ENCODE measurements at regions not wholly inside any gene's neighbourhood (a gene's known extent, or its start where the extent isn't known, plus 50 kb on each side); places are given as distances from the start of the nearest gene placed in this dataset.

DNA sequence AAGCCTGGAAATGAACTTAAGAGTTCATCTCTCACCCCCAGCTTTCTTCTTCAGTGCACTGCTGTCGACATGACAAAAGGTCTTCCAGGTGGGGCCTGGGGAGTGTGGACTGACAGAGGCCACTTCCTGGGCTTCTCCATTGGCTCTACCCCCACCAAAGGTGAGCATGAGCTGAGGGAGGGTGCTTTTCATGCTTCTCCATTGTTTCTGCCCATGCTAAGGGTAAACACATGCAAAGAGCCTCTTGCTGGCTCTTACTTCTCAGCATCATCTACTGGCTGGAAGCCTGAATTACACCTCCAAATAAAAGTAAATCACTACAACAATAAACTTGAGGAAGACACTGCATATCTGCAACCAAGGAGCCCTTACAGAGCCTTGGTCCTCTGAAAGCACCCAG is 227.2 kb downstream of the EPM2A start:
- Histone ChIP-seq H3K4me1 (no peaks in the 10 kb centered on the region), H3K27me3 (no peaks in the 10 kb centered on the region), H3K4me3 (no peak overlapping the region), H3K36me3 (no peaks in the 10 kb centered on the region), H3K9me3 (peaks cover 0 to 12% of the 10 kb centered on the region in 2 donors), H3K27ac (no peak overlapping the region)
- TF ChIP-seq, protein P1, sequence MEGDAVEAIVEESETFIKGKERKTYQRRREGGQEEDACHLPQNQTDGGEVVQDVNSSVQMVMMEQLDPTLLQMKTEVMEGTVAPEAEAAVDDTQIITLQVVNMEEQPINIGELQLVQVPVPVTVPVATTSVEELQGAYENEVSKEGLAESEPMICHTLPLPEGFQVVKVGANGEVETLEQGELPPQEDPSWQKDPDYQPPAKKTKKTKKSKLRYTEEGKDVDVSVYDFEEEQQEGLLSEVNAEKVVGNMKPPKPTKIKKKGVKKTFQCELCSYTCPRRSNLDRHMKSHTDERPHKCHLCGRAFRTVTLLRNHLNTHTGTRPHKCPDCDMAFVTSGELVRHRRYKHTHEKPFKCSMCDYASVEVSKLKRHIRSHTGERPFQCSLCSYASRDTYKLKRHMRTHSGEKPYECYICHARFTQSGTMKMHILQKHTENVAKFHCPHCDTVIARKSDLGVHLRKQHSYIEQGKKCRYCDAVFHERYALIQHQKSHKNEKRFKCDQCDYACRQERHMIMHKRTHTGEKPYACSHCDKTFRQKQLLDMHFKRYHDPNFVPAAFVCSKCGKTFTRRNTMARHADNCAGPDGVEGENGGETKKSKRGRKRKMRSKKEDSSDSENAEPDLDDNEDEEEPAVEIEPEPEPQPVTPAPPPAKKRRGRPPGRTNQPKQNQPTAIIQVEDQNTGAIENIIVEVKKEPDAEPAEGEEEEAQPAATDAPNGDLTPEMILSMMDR (IDR thresholded peaks at IDR 0.05): no peak
- no peak for TF ChIP-seq POLR2A (IDR thresholded peaks at IDR 0.05)
- intact Hi-C loops (cut with DNase I; ENCODE audit: low total_unique reads): no loop called here
- DNase-seq: no peak

DNA sequence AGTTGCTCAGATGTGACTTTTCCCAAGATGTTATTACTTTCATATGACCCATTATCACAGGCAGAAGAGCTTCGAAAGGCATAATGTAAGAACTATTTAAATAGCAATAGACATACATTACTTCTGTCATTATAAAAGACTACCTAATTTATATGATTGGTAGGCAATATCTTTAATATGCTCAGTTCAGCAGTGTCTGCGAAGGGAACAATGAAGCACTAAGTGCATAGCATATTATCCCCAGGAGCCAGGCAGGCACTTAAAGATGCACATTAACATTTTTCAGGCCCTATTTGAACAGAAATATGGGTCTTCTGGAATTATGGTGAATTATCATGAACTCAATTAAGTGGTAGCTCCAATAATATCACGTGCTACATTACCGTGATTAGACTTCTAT is 217.8 kb downstream of the EPM2A start:
- H3K4me3 ChIP-seq: no peak overlapping the region
- H3K36me3 ChIP-seq: no peaks in the 10 kb centered on the region
- no peak overlapping the region for H3K27ac ChIP-seq
- TF ChIP-seq, protein P1 (IDR thresholded peaks at IDR 0.05): no peak
- TF ChIP-seq POLR2A (IDR thresholded peaks at IDR 0.05): no peak
- no peaks in the 10 kb centered on the region for H3K9me3 ChIP-seq
- no peak for DNase-seq
- intact Hi-C loops (cut with DNase I; ENCODE audit: low total_unique reads): no loop called here
- no peaks in the 10 kb centered on the region for H3K27me3 ChIP-seq
- H3K4me1 ChIP-seq: no peaks in the 10 kb centered on the region

DNA sequence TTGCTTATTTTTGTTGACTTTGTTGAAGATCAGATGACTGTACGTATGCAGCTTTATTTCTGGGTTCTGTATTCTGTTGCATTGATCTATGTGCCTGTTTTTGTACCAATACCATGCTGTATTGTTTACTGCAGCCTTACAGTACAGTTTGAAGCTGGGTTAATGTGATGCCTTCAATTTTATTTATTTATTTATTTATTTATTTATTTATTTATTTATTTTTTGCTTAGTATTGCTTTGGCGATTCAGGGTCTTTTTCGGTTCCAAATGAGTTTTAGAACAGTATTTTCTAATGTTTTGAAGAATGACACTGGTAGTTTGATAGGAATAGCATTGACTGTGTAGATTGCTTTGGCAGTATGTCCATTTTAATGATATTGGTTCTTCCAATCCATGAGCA is 210.3 kb downstream of the EPM2A start:
- intact Hi-C loops (cut with DNase I; ENCODE audit: low total_unique reads): no loop called here
- H3K27me3 ChIP-seq: no peaks in the 10 kb centered on the region
- no peaks in the 10 kb centered on the region for H3K36me3 ChIP-seq
- no peak for DNase-seq
- no peak overlapping the region for H3K4me3 ChIP-seq
- TF ChIP-seq, protein P1 (IDR thresholded peaks at IDR 0.05): no peak
- TF ChIP-seq POLR2A (IDR thresholded peaks at IDR 0.05): no peak
- no peaks in the 10 kb centered on the region for H3K9me3 ChIP-seq
- H3K4me1 ChIP-seq: no peaks in the 10 kb centered on the region
- H3K27ac ChIP-seq: no peak overlapping the region

- intact Hi-C loops (cut with DNase I; ENCODE audit: low total_unique reads): no loop called here
- TF ChIP-seq POLR2A (IDR thresholded peaks at IDR 0.05): no peak
- TF ChIP-seq, protein P1 (IDR thresholded peaks at IDR 0.05): no peak
- H3K36me3 ChIP-seq: no peaks in the 10 kb centered on the region
- H3K27ac ChIP-seq: no peak overlapping the region
- no peak for DNase-seq
- no peak overlapping the region for H3K4me3 ChIP-seq
- H3K9me3 ChIP-seq: no peaks in the 10 kb centered on the region
- no peaks in the 10 kb centered on the region for H3K27me3 ChIP-seq
- H3K4me1 ChIP-seq: no peaks in the 10 kb centered on the region
Observed at GRCh38 chr6:145529582-145529981, 205.7 kb downstream of the EPM2A start.

- intact Hi-C loops (cut with DNase I; ENCODE audit: low total_unique reads): no loop called here
- H3K9me3 ChIP-seq: no peaks in the 10 kb centered on the region
- DNase-seq: no peak
- H3K4me1 ChIP-seq: no peaks in the 10 kb centered on the region
- H3K36me3 ChIP-seq: no peaks in the 10 kb centered on the region
- no peak overlapping the region for H3K27ac ChIP-seq
- H3K4me3 ChIP-seq: no peak overlapping the region
- TF ChIP-seq, protein P1 (IDR thresholded peaks at IDR 0.05): no peak
- TF ChIP-seq POLR2A (IDR thresholded peaks at IDR 0.05): no peak
- no peaks in the 10 kb centered on the region for H3K27me3 ChIP-seq
Observed at GRCh38 chr6:145530454-145530853, 204.9 kb downstream of the EPM2A start.
